ENCODE measurements at regions not wholly inside any gene's neighbourhood (a gene's known extent, or its start where the extent isn't known, plus 50 kb on each side); places are given as distances from the start of the nearest gene placed in this dataset.

DNA sequence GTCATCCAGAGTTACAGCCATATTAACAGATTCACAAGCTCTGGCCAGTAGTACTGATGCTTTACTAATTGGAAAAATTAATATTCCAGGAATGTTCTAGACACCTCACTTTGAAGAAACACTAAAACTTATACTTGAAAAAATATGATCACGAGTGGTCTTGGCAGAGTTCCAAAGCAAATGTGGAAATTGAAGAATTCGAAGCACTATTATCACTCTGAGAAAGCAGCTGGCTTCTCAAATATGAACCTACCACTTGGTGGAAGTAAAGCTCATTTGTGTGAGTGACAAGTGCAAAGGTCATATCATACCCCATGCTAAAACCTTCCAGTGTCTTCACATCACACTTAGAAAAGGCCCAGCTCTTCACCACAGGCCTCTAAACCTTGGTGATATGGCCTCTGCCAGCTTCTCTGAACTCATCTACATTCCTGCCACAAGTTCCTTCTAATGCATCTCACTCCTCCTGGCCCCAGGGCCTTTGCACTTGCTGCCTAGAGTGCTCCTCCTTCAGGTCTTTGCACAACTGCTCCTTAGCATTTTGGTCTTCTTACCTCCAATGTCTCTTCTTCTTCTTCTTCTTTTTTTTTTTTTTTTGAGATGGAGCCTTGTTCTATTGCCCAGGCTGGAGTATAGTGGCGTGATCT, 175.7 kb upstream of the SMIM23 start:
- TF ChIP-seq EZH2phosphoT487 (IDR thresholded peaks at IDR 0.05; ENCODE audit: low read depth) = no peak
- TF ChIP-seq, protein P1, sequence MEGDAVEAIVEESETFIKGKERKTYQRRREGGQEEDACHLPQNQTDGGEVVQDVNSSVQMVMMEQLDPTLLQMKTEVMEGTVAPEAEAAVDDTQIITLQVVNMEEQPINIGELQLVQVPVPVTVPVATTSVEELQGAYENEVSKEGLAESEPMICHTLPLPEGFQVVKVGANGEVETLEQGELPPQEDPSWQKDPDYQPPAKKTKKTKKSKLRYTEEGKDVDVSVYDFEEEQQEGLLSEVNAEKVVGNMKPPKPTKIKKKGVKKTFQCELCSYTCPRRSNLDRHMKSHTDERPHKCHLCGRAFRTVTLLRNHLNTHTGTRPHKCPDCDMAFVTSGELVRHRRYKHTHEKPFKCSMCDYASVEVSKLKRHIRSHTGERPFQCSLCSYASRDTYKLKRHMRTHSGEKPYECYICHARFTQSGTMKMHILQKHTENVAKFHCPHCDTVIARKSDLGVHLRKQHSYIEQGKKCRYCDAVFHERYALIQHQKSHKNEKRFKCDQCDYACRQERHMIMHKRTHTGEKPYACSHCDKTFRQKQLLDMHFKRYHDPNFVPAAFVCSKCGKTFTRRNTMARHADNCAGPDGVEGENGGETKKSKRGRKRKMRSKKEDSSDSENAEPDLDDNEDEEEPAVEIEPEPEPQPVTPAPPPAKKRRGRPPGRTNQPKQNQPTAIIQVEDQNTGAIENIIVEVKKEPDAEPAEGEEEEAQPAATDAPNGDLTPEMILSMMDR (IDR thresholded peaks at IDR 0.05; ENCODE audit: low read depth, low read length) = no peak
- Histone ChIP-seq H3K4me1 (ENCODE audit: low read length) (no peaks in the 10 kb centered on the region), H3K27me3 (ENCODE audit: low read depth, low read length) (peaks cover 6% of the 10 kb centered on the region; the same call in 1 of the 2 replicates)

DNA sequence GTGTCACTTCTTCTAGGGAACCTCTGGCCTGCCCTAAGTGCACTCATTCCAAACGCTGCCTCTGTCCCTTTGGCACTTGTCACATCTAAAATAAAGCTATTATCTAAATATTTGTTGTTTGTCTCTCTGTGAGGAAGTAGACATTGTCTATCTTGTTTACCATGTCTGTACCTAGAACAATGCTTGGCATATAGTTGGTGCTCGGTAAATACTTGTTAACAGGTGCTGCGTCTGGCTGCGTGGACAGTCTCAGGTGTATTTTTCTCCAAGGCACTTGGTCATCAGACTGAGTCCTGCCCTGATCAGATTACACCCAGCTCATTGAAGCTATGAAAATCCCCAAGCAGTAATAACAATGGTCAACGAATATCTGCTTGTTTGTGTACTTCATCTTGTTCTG, 174.9 kb upstream of the SMIM23 start:
- H2AFZ ChIP-seq (ENCODE audit: low read depth, low read length) = no peak overlapping the region
- H3K4me2 ChIP-seq (ENCODE audit: low read length) = no peak overlapping the region
- H3K27me3 ChIP-seq (ENCODE audit: low read depth, low read length) = peaks cover 6% of the 10 kb centered on the region; the same call in 1 of the 2 replicates
- H3K4me3 ChIP-seq (ENCODE audit: low read length) = no peak overlapping the region
- H3K9me3 ChIP-seq (ENCODE audit: insufficient read depth, low read length) = no peaks in the 10 kb centered on the region
- no peaks in the 10 kb centered on the region for H3K4me1 ChIP-seq (ENCODE audit: low read length)
- H3K9ac ChIP-seq (ENCODE audit: low read length) = no peak overlapping the region
- H3K36me3 ChIP-seq (replicated peaks; ENCODE audit: low read depth, low read length) = no peaks in the 10 kb centered on the region
- H4K20me1 ChIP-seq (ENCODE audit: insufficient read depth, low read length) = no peaks in the 10 kb centered on the region
- no peak overlapping the region for H3K27ac ChIP-seq (ENCODE audit: low read length)
- H3K79me2 ChIP-seq (ENCODE audit: low read length) = no peaks in the 10 kb centered on the region
- TF ChIP-seq, protein P1 (IDR thresholded peaks at IDR 0.05; ENCODE audit: low read depth, low read length) = no peak
- no peak for TF ChIP-seq EZH2phosphoT487 (IDR thresholded peaks at IDR 0.05; ENCODE audit: low read depth)

More for the DNA sequence above, 175.7 kb upstream of the SMIM23 start:
- Histone ChIP-seq H3K4me2 (ENCODE audit: low read length) (no peak overlapping the region), H2AFZ (ENCODE audit: low read depth, low read length) (no peak overlapping the region), H3K79me2 (ENCODE audit: low read length) (no peaks in the 10 kb centered on the region), H3K4me3 (ENCODE audit: low read length) (no peak overlapping the region), H4K20me1 (ENCODE audit: insufficient read depth, low read length) (no peaks in the 10 kb centered on the region), H3K27ac (ENCODE audit: low read length) (no peak overlapping the region), H3K9me3 (ENCODE audit: insufficient read depth, low read length) (no peaks in the 10 kb centered on the region), H3K36me3 (replicated peaks; ENCODE audit: low read depth, low read length) (no peaks in the 10 kb centered on the region), H3K9ac (ENCODE audit: low read length) (no peak overlapping the region)

DNA sequence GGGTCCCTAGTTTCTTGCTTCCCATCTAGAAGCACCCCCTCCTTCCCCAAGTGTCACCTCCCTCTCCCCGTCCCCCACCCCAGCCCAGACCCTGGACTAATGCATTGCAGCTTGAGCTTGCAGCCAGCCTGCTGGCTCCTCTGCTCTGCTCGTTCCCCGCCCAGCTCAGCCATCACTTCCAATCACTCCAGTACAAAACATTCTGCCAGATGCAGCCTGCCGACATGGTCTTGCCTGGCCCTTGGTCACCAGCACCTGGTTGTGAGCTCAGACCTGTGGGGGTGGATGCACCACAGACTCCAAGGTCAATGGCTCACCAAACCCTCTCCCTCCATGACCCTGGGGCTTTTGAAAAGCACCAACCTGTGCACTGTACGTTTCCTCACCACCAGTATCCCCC, 172.9 kb upstream of the SMIM23 start:
- Histone ChIP-seq H3K36me3 (replicated peaks; ENCODE audit: low read depth, low read length) (no peaks in the 10 kb centered on the region), H3K9me3 (ENCODE audit: insufficient read depth, low read length) (no peaks in the 10 kb centered on the region)

DNA sequence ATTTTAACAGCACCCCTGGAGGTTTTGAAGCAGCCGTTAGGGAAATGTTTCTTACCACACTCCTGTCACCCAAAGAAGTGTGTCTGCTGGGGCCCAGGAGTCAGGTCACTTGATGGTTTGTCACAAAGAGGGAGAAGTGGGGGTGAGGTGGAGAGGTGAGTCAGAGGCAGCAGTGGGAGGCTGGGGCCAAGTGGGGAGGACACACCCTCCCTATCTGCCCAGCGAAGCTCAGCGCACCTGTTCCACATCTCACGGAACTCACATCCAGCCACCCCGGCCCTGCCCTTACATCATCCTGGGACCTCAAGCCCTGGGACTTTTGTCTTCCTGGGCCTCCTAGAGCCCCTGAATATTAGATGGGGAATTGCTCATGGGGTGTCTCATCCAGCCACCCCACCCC, 171.1 kb upstream of the SMIM23 start:
- Histone ChIP-seq H3K4me2 (ENCODE audit: low read length) (no peak overlapping the region), H3K4me3 (ENCODE audit: low read length) (no peak overlapping the region), H3K9ac (ENCODE audit: low read length) (no peak overlapping the region), H3K27me3 (ENCODE audit: low read depth, low read length) (no peaks in the 10 kb centered on the region), H3K36me3 (replicated peaks; ENCODE audit: low read depth, low read length) (no peaks in the 10 kb centered on the region), H3K9me3 (ENCODE audit: insufficient read depth, low read length) (no peaks in the 10 kb centered on the region), H3K4me1 (ENCODE audit: low read length) (no peaks in the 10 kb centered on the region), H2AFZ (ENCODE audit: low read depth, low read length) (no peak overlapping the region), H3K27ac (ENCODE audit: low read length) (no peak overlapping the region), H3K79me2 (ENCODE audit: low read length) (no peaks in the 10 kb centered on the region), H4K20me1 (ENCODE audit: insufficient read depth, low read length) (no peaks in the 10 kb centered on the region)
- TF ChIP-seq, protein P1 (IDR thresholded peaks at IDR 0.05; ENCODE audit: low read depth, low read length) = no peak
- TF ChIP-seq EZH2phosphoT487 (IDR thresholded peaks at IDR 0.05; ENCODE audit: low read depth) = no peak

More for the DNA sequence above, 172.9 kb upstream of the SMIM23 start:
- no peaks in the 10 kb centered on the region for H4K20me1 ChIP-seq (ENCODE audit: insufficient read depth, low read length)
- H3K79me2 ChIP-seq (ENCODE audit: low read length) = no peaks in the 10 kb centered on the region
- no peak overlapping the region for H3K27ac ChIP-seq (ENCODE audit: low read length)
- H3K4me3 ChIP-seq (ENCODE audit: low read length) = no peak overlapping the region
- H3K27me3 ChIP-seq (ENCODE audit: low read depth, low read length) = peaks cover 5% of the 10 kb centered on the region; the same call in 1 of the 2 replicates
- TF ChIP-seq, protein P1 (IDR thresholded peaks at IDR 0.05; ENCODE audit: low read depth, low read length) = no peak
- TF ChIP-seq EZH2phosphoT487 (IDR thresholded peaks at IDR 0.05; ENCODE audit: low read depth) = no peak
- H3K4me1 ChIP-seq (ENCODE audit: low read length) = no peaks in the 10 kb centered on the region
- no peak overlapping the region for H3K4me2 ChIP-seq (ENCODE audit: low read length)
- H2AFZ ChIP-seq (ENCODE audit: low read depth, low read length) = no peak overlapping the region
- H3K9ac ChIP-seq (ENCODE audit: low read length) = no peak overlapping the region
